Mucosa of rectum (tissue), 2 donors: ENCODE measurements at regions not wholly inside any gene's neighbourhood (a gene's known extent, or its start where the extent isn't known, plus 50 kb on each side); places are given as distances from the start of the nearest gene placed in this dataset.
"Not testable (repeated sequence)": the region's sequence is repeated elsewhere in the genome, so short reads cannot be mapped to it uniquely, and the experiment has no call there.

Experiments
- H3K27ac ChIP-seq, 2 donors: one replicate each; pipeline ENCODE4 v1.7.0; 2013; ENCODE audit warnings: inconsistent platforms in 2 of 2, low read depth in 2 of 2, low read length in 2 of 2
- H3K27me3 ChIP-seq, 2 donors: one replicate each; pipeline ENCODE4 v1.7.0; 2013; ENCODE audit warnings: low read length in 2 of 2; ENCODE audit not compliant: control insufficient read depth in 2 of 2, insufficient read depth in 2 of 2
- H3K36me3 ChIP-seq, 2 donors: one replicate each; pipeline ENCODE4 v1.7.0; 2013; ENCODE audit warnings: low read length in 2 of 2; ENCODE audit not compliant: control insufficient read depth in 2 of 2, insufficient read depth in 2 of 2
- H3K4me1 ChIP-seq, 2 donors: one replicate each; pipeline ENCODE4 v1.7.0; 2013; ENCODE audit warnings: low read length in 2 of 2, mild to moderate bottlenecking in 1 of 2; ENCODE audit not compliant: control insufficient read depth in 2 of 2, insufficient read depth in 2 of 2
- H3K4me3 ChIP-seq, 2 donors: one replicate each; pipeline ENCODE4 v1.7.0; 2013; ENCODE audit warnings: low read length in 2 of 2
- H3K9ac ChIP-seq, 2 donors: one replicate each; pipeline ENCODE4 v1.7.0; 2013; ENCODE audit warnings: low read length in 2 of 2, low read depth in 1 of 2, mild to moderate bottlenecking in 1 of 2
- H3K9me3 ChIP-seq, 2 donors: one replicate each; pipeline ENCODE4 v1.7.0; 2013; ENCODE audit warnings: low read length in 2 of 2; ENCODE audit not compliant: control insufficient read depth in 2 of 2
- donor health status: healthy.
- donor health status: Normal muscosa, but diverticular disease.

DNA sequence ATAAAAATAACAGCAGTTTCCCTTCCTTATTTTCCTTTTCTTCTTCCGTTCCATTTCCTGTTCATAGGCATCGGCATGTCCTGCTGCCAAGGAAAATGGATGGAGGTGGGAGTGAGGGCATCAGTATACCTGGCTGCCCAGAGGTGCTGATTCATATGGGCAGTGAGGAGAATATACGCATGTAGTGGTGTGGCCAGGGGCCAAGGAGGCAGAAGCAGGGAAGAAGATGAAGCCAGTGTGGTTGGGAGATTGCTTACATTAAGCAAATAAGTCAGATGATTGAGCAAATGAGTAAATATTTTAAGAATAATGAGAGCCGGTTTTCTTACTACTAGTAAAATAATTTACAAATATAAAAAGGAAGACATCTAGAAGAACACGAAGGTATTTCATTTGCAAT lies 344.9 kb upstream of the PAPPA start:
- H3K27me3 ChIP-seq: no peaks in the 10 kb centered on the region
- H3K9ac ChIP-seq: no peak overlapping the region
- H3K27ac ChIP-seq: no peak overlapping the region
- H3K9me3 ChIP-seq: no peaks in the 10 kb centered on the region
- H3K4me1 ChIP-seq: no peaks in the 10 kb centered on the region
- H3K4me3 ChIP-seq: no peak overlapping the region
- H3K36me3 ChIP-seq: no peaks in the 10 kb centered on the region

DNA sequence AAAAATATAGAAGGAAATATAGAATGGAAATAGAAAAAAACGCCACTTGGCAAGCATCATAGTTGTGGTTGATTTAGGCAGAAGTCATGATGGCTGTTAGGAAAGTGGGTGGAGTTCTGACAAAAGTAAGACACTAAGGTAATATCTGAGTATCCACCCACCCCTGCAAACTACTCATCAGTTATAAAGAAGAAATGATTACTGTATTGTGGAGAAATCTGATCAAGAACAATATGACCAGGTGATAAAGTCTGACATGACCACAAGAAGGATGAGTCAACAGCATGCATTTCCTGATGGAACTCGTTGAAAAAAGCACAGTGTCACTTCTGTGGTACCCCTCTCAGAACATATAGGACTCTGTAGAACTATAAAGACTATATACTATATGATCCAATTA lies 343.4 kb upstream of the PAPPA start:
- Histone ChIP-seq H3K27me3 (no peaks in the 10 kb centered on the region), H3K9me3 (no peaks in the 10 kb centered on the region), H3K9ac (no peak overlapping the region), H3K4me3 (no peak overlapping the region), H3K27ac (no peak overlapping the region), H3K36me3 (no peaks in the 10 kb centered on the region), H3K4me1 (no peaks in the 10 kb centered on the region)

DNA sequence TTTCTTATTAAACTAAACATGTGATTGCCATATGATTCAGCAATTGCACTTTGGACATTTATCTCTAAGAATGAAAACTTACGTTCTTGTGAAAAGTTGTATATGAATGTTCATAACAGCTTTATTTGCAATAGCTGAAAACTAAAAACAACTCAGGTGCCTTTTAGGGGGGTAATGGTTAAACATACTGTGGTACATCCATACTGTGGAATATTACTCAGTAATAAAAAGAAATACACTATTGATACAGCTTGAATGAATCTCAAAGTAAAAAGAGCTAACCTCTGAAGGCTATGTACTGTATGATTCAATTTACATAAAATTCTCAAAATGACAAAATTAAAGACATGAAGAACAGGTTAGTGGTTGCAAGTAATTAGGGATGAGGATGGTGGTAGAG lies 339.5 kb upstream of the PAPPA start:
- Histone ChIP-seq H3K9ac (no peak overlapping the region), H3K4me3 (no peak overlapping the region)

DNA sequence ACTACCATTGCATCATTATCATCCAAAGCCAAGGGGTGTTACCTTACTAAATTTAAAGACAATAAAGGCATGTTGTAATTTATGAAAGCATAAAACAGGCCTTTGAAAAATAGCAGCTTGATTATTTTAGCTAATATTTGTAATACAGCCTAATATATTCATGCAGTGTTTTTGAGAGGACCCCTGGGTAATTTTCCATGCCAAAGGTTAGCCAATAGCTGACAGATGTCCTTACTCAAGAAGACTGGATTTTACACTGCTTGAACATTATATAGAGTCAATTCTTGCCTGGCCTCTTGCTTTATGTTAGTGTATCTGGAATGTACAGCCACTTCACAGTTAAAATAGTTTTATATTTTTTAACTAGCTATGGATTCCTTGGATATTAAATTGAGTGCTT lies 337.8 kb upstream of the PAPPA start:
- H3K9me3 ChIP-seq: no peaks in the 10 kb centered on the region
- H3K36me3 ChIP-seq: no peaks in the 10 kb centered on the region
- no peak overlapping the region for H3K27ac ChIP-seq
- H3K9ac ChIP-seq: no peak overlapping the region
- no peaks in the 10 kb centered on the region for H3K4me1 ChIP-seq
- H3K27me3 ChIP-seq: no peaks in the 10 kb centered on the region
- no peak overlapping the region for H3K4me3 ChIP-seq

More for the DNA sequence above, 339.5 kb upstream of the PAPPA start:
- Histone ChIP-seq H3K27me3 (no peaks in the 10 kb centered on the region), H3K4me1 (no peaks in the 10 kb centered on the region), H3K36me3 (no peaks in the 10 kb centered on the region), H3K27ac (no peak overlapping the region), H3K9me3 (no peaks in the 10 kb centered on the region)

DNA sequence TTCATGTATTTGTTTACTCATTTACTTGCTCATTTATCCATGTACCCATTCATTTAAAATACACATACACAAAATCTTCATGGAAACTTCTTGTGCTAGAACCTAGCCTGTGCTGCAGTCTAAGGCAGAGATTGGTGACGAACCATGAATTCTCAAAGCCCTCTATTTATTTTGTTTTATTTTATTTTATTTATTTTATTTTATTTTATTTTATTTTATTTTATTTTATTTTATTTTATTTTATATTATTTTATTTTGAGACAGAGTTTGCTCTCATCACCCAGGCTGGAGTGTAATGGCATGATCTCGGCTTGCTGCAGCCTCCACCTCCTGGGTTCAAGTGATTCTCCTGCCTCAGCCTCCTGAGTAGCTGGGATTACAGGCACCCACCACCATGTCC lies 334.9 kb upstream of the PAPPA start:
- H3K9ac ChIP-seq, H3K36me3 ChIP-seq, H3K27ac ChIP-seq, H3K4me1 ChIP-seq, H3K9me3 ChIP-seq, H3K27me3 ChIP-seq, H3K4me3 ChIP-seq: not testable (repeated sequence)

GRCh38 chr9:115832031-115832430 lies 321.6 kb upstream of the PAPPA start:
- Histone ChIP-seq H3K9ac (no peak overlapping the region), H3K36me3 (no peaks in the 10 kb centered on the region), H3K4me3 (no peak overlapping the region), H3K27me3 (no peaks in the 10 kb centered on the region), H3K27ac (no peak overlapping the region), H3K4me1 (no peaks in the 10 kb centered on the region), H3K9me3 (no peaks in the 10 kb centered on the region)

GRCh38 chr9:115837618-115838017 lies 316.0 kb upstream of the PAPPA start:
- Histone ChIP-seq H3K4me3 (no peak overlapping the region), H3K36me3 (no peaks in the 10 kb centered on the region), H3K9ac (no peak overlapping the region), H3K4me1 (no peaks in the 10 kb centered on the region), H3K27ac (no peak overlapping the region), H3K27me3 (no peaks in the 10 kb centered on the region), H3K9me3 (no peaks in the 10 kb centered on the region)

GRCh38 chr9:115838417-115838816 lies 315.2 kb upstream of the PAPPA start:
- H3K4me3 ChIP-seq: no peak overlapping the region

DNA sequence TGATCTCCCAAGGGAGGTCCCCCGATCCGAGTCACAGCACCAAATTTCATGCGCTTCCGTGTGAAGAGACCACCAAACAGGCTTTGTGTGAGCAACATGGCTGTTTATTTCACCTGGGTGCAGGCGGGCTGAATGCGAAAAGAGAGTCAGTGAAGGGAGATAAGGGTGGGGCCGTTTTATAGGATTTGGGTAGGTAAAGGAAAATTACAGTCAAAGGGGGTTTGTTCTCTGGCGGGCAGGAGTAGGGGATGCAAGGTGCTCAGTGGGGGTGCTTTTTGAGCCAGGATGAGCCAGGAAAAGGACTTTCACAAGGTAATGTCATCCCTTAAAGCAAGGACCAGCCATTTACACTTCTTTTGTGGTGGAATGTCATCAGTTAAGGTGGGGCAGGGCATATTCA lies 309.2 kb upstream of the PAPPA start:
- H3K4me3 ChIP-seq, H3K9ac ChIP-seq, H3K36me3 ChIP-seq, H3K9me3 ChIP-seq, H3K27me3 ChIP-seq, H3K27ac ChIP-seq, H3K4me1 ChIP-seq: not testable (repeated sequence)

More at GRCh38 chr9:115838417-115838816, 315.2 kb upstream of the PAPPA start:
- Histone ChIP-seq H3K36me3 (no peaks in the 10 kb centered on the region), H3K27ac (no peak overlapping the region), H3K9ac (no peak overlapping the region), H3K4me1 (no peaks in the 10 kb centered on the region), H3K27me3 (no peaks in the 10 kb centered on the region), H3K9me3 (no peaks in the 10 kb centered on the region)

DNA sequence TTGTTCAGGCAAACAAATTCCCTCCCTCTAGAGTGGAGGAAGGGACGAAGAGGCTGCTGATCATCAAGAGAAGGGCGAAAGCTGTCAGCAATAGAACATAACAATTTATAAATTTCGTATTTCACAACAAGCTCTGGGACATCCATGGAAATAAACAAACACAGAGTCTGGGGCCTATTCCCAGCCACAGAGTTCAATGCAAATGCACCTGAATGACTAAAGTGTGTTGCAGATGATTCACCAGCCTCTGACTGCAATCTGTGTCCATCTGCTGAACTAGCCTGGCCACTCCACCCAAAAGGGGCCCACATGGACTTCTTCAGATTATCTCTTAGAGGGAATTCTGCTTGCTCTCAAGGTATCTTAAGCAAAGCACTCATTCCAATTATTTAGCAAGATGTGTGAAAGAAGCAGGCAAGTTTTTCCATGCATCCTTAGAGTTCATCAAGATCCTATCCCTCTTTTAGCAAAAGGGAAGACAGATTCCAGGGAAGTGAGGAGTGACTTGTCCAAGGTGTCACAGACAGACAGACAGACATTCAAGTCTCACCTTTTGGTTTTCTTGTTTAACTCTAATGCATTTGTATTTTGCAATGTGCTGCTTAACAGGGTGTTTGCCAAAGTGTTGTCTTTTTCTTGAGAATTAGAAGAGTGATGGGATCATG lies 307.8 kb upstream of the PAPPA start:
- no peaks in the 10 kb centered on the region for H3K4me1 ChIP-seq
- H3K9me3 ChIP-seq: no peaks in the 10 kb centered on the region
- no peaks in the 10 kb centered on the region for H3K27me3 ChIP-seq
- H3K36me3 ChIP-seq: no peaks in the 10 kb centered on the region
- H3K9ac ChIP-seq: no peak overlapping the region
- H3K4me3 ChIP-seq: no peak overlapping the region
- H3K27ac ChIP-seq: no peak overlapping the region

DNA sequence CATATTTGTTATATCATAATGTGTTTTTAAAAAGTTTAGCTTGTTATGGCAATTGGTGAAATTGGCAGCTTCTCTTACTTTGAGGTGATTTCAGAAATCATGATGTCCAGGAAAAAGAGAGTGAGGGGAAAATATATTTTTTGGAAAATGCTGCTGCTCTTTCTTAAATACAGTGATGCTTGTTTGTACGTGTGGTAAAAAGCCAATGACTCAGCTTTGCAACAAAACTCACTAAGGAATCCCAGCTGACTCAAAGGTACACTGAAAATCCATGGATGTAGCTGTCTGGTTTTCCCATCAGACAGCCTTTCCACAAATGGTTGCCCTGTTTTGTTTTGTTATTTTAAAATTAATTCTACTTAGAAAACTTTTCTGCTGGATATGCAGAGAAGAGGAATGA lies 306.4 kb upstream of the PAPPA start:
- no peak overlapping the region for H3K27ac ChIP-seq
- H3K4me1 ChIP-seq: no peaks in the 10 kb centered on the region
- H3K4me3 ChIP-seq: no peak overlapping the region
- H3K27me3 ChIP-seq: no peaks in the 10 kb centered on the region
- H3K36me3 ChIP-seq: no peaks in the 10 kb centered on the region
- H3K9me3 ChIP-seq: no peaks in the 10 kb centered on the region
- no peak overlapping the region for H3K9ac ChIP-seq
